ENCODE measurements at regions not wholly inside any gene's neighbourhood (a gene's known extent, or its start where the extent isn't known, plus 50 kb on each side); places are given as distances from the start of the nearest gene placed in this dataset.

DNA sequence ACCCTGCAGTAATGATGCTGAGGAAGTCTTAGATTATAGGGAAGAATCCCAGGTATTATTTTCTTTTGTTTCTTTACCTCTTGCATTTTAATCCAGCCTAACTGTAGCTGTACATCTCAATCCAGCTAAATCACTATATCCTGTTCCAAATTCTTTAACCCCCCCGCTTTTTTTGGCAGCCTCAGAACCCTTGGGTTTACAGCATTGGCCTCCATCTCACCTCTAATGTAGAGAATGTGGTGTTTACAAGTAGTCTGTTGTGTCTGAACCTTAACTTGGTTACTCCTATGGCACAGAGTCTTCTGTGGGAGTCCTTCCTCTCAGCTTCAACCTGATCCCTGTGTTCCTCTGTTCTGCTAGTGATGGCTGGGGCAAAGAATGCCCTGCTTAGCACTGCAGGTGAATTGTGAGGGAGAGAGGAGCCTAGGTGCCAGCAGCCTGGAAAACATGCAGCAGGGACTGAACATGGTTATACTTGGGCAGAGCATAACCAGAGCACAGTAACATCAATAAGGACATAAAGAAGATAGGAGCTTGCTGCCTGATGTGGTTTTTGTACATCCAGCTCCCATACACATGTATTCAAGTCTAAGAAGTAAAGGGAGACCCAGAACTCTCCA, 130.2 kb downstream of the FAM124B start:
- TF ChIP-seq EZH2 (IDR thresholded peaks at IDR 0.05) (no peak), CTCF (IDR thresholded peaks at IDR 0.05) (no peak)
